ENCODE measurements at regions not wholly inside any gene's neighbourhood (a gene's known extent, or its start where the extent isn't known, plus 50 kb on each side); places are given as distances from the start of the nearest gene placed in this dataset.
"Not testable (repeated sequence)": the region's sequence is repeated elsewhere in the genome, so short reads cannot be mapped to it uniquely, and the experiment has no call there.

- DNase-seq = no peak
Observed at GRCh38 chr16:8452941-8453340, 137.4 kb downstream of the TMEM114 start.

- no peak for DNase-seq
Observed at GRCh38 chr16:8436931-8437330, 153.4 kb downstream of the TMEM114 start.

- DNase-seq = no peak
Observed at GRCh38 chr16:8431783-8432182, 158.5 kb downstream of the TMEM114 start.

- DNase-seq = no peak
Observed at GRCh38 chr16:8430401-8430800, 159.9 kb downstream of the TMEM114 start.

GRCh38 chr16:8426569-8426968 is 163.7 kb downstream of the TMEM114 start:
- DNase-seq = no peak

GRCh38 chr16:8417145-8417544 is 173.2 kb downstream of the TMEM114 start:
- no peak for DNase-seq

- no peak for DNase-seq
Observed at GRCh38 chr16:8408855-8409567, 181.3 kb downstream of the TMEM114 start.

GRCh38 chr16:8407351-8407750 is 183.0 kb downstream of the TMEM114 start:
- DNase-seq = no peak

GRCh38 chr16:8403978-8404749 is 186.1 kb downstream of the TMEM114 start:
- DNase-seq = no peak

- no peak for DNase-seq
Observed at GRCh38 chr16:8402981-8403843, 187.1 kb downstream of the TMEM114 start.

- DNase-seq = not testable (repeated sequence)
Observed at GRCh38 chr16:8400683-8401082, 189.6 kb downstream of the TMEM114 start.

GRCh38 chr16:8398548-8398947 is 191.8 kb downstream of the TMEM114 start:
- no peak for DNase-seq

- no peak for DNase-seq
Observed at GRCh38 chr16:8397223-8397622, 193.1 kb downstream of the TMEM114 start.

GRCh38 chr16:8396463-8396862 is 193.8 kb downstream of the TMEM114 start:
- no peak for DNase-seq

GRCh38 chr16:8391257-8391656 is 199.1 kb downstream of the TMEM114 start:
- no peak for DNase-seq

- no peak for DNase-seq
Observed at GRCh38 chr16:8388684-8389083, 201.6 kb downstream of the TMEM114 start.

GRCh38 chr16:8381814-8382213 is 208.5 kb downstream of the TMEM114 start:
- no peak for DNase-seq

- DNase-seq = no peak
Observed at GRCh38 chr16:8380311-8380710, 210.0 kb downstream of the TMEM114 start.

- DNase-seq = no peak
Observed at GRCh38 chr16:8377864-8378263, 212.4 kb downstream of the TMEM114 start.

GRCh38 chr16:8376858-8377257 is 213.5 kb downstream of the TMEM114 start:
- DNase-seq = no peak

- no peak for DNase-seq
Observed at GRCh38 chr16:8376430-8376829, 213.9 kb downstream of the TMEM114 start.

GRCh38 chr16:8375232-8375587 is 215.1 kb downstream of the TMEM114 start:
- no peak for DNase-seq

All from left kidney (tissue), 1 donor.